ENCODE measurements at regions not wholly inside any gene's neighbourhood (a gene's known extent, or its start where the extent isn't known, plus 50 kb on each side); places are given as distances from the start of the nearest gene placed in this dataset.
"Not testable (repeated sequence)": the region's sequence is repeated elsewhere in the genome, so short reads cannot be mapped to it uniquely, and the experiment has no call there.

- no peaks in the 10 kb centered on the region for H3K9me3 ChIP-seq (replicated peaks; ENCODE audit: control insufficient read depth, insufficient read depth, low read length)
- H3K27me3 ChIP-seq (ENCODE audit: control insufficient read depth in 2 of 2, insufficient read depth in 2 of 2, low read length in 2 of 2), result no peaks in the 10 kb centered on the region
- no peak overlapping the region for H3K9ac ChIP-seq (replicated peaks; ENCODE audit: extremely low read depth, insufficient read depth, low read length)
- no peak overlapping the region for H3K27ac ChIP-seq (ENCODE audit: insufficient read depth, low read depth, low read length)
- DNase-seq (ENCODE audit: low read depth, low spot score) (no peak), FAIRE-seq (no peak)
- BruUV-seq (replicated peaks), result no TSS peak
- no peak overlapping the region for H3K4me2 ChIP-seq (ENCODE audit: insufficient read depth, low read length)
- no peaks in the 10 kb centered on the region for H3K4me1 ChIP-seq (ENCODE audit: control insufficient read depth, extremely low read depth, insufficient read depth, low read length)
- no peaks in the 10 kb centered on the region for H4K20me1 ChIP-seq (replicated peaks; ENCODE audit: control insufficient read depth, extremely low read depth, insufficient read depth, low read length)
- no peaks in the 10 kb centered on the region for H3K36me3 ChIP-seq (ENCODE audit: control insufficient read depth in 2 of 2, extremely low read depth in 1 of 2, insufficient read depth in 2 of 2, low read length in 2 of 2)
- H3K4me3 ChIP-seq (replicated peaks in 1 of 3; ENCODE audit: insufficient read depth in 1 of 3, low read depth in 1 of 3, low read length in 3 of 3), result no peak overlapping the region
- intact Hi-C loops (cut with micrococcal nuclease) (no loop called here), dilution Hi-C loops (cut with MboI; ENCODE audit: extremely low pct_ligation_motif_present, low sequenced_read_pairs) (no loop called here)
- ChIA-PET CTCF (no interaction called here), POLR2A (no interaction called here)
- H3K79me2 ChIP-seq (ENCODE audit: control insufficient read depth, insufficient read depth, low read length), result no peaks in the 10 kb centered on the region
- H2AFZ ChIP-seq (ENCODE audit: low read depth, low read length), result no peak overlapping the region
- no peaks in the 10 kb centered on the region for H3K9me1 ChIP-seq (replicated peaks; ENCODE audit: control insufficient read depth, extremely low read depth, insufficient read depth, low read length)
- TF ChIP-seq GATA2 (IDR thresholded peaks at IDR 0.05; ENCODE audit: insufficient read depth, insufficient read length, low read depth, low read length) (no peak), JUN (IDR thresholded peaks at IDR 0.05; ENCODE audit: borderline replicate concordance, insufficient read depth, insufficient read length, low read depth) (no peak), FOS (IDR thresholded peaks at IDR 0.05; ENCODE audit: borderline replicate concordance, insufficient read depth, low read length) (no peak), CTCF (IDR thresholded peaks at IDR 0.05; ENCODE audit: extremely low read depth in 1 of 2, insufficient read depth in 1 of 2, low read depth in 1 of 2, low read length in 2 of 2) (no peak), POLR2A (IDR thresholded peaks at IDR 0.05; ENCODE audit: low read depth, low read length) (no peak), MAX (IDR thresholded peaks at IDR 0.05; ENCODE audit: insufficient read depth, insufficient read length) (no peak), MYC (IDR thresholded peaks at IDR 0.05; ENCODE audit: low read depth, low read length) (no peak), EZH2 (IDR thresholded peaks at IDR 0.05; ENCODE audit: borderline replicate concordance, low read depth, low read length, severe bottlenecking) (no peak), POLR2AphosphoS5 (IDR thresholded peaks at IDR 0.05; ENCODE audit: insufficient read depth, low read depth, low read length) (no peak)
Measured at GRCh38 chr9:106179191-106179590, 484.9 kb downstream of the TMEM38B start.

GRCh38 chr9:106203815-106204516 is 509.6 kb downstream of the TMEM38B start:
- not testable (repeated sequence) for H4K20me1 ChIP-seq (replicated peaks; ENCODE audit: control insufficient read depth, extremely low read depth, insufficient read depth, low read length)

More at GRCh38 chr9:106203815-106204516, 509.6 kb downstream of the TMEM38B start:
- H3K4me2 ChIP-seq (ENCODE audit: insufficient read depth, low read length); intact Hi-C loops (cut with micrococcal nuclease); H3K27ac ChIP-seq (ENCODE audit: insufficient read depth, low read depth, low read length); H3K79me2 ChIP-seq (ENCODE audit: control insufficient read depth, insufficient read depth, low read length); FAIRE-seq; dilution Hi-C loops (cut with MboI; ENCODE audit: extremely low pct_ligation_motif_present, low sequenced_read_pairs); H3K9ac ChIP-seq (replicated peaks; ENCODE audit: extremely low read depth, insufficient read depth, low read length); H2AFZ ChIP-seq (ENCODE audit: low read depth, low read length); CTCF ChIA-PET; H3K4me1 ChIP-seq (ENCODE audit: control insufficient read depth, extremely low read depth, insufficient read depth, low read length); POLR2A ChIA-PET; DNase-seq (ENCODE audit: low read depth, low spot score); H3K27me3 ChIP-seq (ENCODE audit: control insufficient read depth in 2 of 2, insufficient read depth in 2 of 2, low read length in 2 of 2); H3K4me3 ChIP-seq (replicated peaks in 1 of 3; ENCODE audit: insufficient read depth in 1 of 3, low read depth in 1 of 3, low read length in 3 of 3); H3K9me1 ChIP-seq (replicated peaks; ENCODE audit: control insufficient read depth, extremely low read depth, insufficient read depth, low read length); H3K36me3 ChIP-seq (ENCODE audit: control insufficient read depth in 2 of 2, extremely low read depth in 1 of 2, insufficient read depth in 2 of 2, low read length in 2 of 2); H3K9me3 ChIP-seq (replicated peaks; ENCODE audit: control insufficient read depth, insufficient read depth, low read length); BruUV-seq (replicated peaks): not testable (repeated sequence)
